ENCODE measurements at regions not wholly inside any gene's neighbourhood (a gene's known extent, or its start where the extent isn't known, plus 50 kb on each side); places are given as distances from the start of the nearest gene placed in this dataset.
A peak's percentile ranks its signal among the peaks of the same experiment; 100 is the strongest.
"Not testable (repeated sequence)": the region's sequence is repeated elsewhere in the genome, so short reads cannot be mapped to it uniquely, and the experiment has no call there.

DNA sequence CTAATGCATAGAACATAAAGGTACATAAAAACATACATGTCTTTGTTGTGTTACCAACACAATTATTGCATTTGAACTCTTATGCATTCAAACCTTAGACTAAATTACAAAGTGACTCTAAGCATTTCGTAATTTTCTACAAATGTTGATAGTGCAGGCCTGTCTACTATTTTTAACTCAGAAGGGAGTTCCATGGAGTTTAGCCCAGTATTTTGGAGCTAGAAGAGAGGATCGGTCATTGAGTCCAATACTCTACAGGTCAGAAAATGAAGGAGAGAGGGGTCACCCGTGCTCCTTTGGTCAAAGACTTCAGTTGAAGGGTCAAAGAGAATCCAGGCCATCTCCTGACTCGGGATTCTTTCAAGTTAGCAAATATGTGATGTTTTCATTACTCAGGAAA lies 55.3 kb upstream of the SRRM3 start:
- intact Hi-C loops (cut with DNase I), result no loop called here
- H3K27ac ChIP-seq, result no peak overlapping the region

DNA sequence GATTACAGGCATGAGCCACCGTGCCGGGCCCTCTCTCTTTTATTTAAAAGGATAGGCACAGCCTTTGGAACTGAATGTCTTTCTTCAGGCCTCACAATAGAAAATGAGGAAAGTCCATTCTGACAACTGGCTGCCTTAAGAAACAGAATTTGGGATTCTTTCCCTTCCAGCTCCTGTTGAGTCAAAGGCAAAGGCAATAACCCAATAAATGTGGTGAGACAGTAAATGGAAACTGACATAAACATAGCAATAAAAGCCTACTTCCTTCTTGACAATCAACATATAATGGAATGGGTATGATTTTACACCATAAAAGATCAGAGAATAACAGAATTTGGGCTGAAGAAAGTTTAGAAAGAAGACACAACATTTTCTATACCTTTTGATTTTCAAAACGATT lies 52.7 kb upstream of the SRRM3 start:
- H3K27ac ChIP-seq; DNase-seq; intact Hi-C loops (cut with DNase I); H3K36me3 ChIP-seq; H3K4me1 ChIP-seq; H3K9me3 ChIP-seq; H3K4me3 ChIP-seq; ATAC-seq: not testable (repeated sequence)
- H3K27me3 ChIP-seq, result peaks cover 0 to 27% of the 10 kb centered on the region in 2 donors

More for the DNA sequence above, 55.3 kb upstream of the SRRM3 start:
- ATAC-seq (no peak), DNase-seq (no peak)
- Histone ChIP-seq H3K9me3 (no peaks in the 10 kb centered on the region), H3K4me3 (no peak overlapping the region), H3K36me3 (no peaks in the 10 kb centered on the region), H3K27me3 (peaks cover 0 to 26% of the 10 kb centered on the region in 2 donors), H3K4me1 (no peaks in the 10 kb centered on the region)
- TF ChIP-seq, protein P1, sequence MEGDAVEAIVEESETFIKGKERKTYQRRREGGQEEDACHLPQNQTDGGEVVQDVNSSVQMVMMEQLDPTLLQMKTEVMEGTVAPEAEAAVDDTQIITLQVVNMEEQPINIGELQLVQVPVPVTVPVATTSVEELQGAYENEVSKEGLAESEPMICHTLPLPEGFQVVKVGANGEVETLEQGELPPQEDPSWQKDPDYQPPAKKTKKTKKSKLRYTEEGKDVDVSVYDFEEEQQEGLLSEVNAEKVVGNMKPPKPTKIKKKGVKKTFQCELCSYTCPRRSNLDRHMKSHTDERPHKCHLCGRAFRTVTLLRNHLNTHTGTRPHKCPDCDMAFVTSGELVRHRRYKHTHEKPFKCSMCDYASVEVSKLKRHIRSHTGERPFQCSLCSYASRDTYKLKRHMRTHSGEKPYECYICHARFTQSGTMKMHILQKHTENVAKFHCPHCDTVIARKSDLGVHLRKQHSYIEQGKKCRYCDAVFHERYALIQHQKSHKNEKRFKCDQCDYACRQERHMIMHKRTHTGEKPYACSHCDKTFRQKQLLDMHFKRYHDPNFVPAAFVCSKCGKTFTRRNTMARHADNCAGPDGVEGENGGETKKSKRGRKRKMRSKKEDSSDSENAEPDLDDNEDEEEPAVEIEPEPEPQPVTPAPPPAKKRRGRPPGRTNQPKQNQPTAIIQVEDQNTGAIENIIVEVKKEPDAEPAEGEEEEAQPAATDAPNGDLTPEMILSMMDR (IDR thresholded peaks at IDR 0.05), result no peak

DNA sequence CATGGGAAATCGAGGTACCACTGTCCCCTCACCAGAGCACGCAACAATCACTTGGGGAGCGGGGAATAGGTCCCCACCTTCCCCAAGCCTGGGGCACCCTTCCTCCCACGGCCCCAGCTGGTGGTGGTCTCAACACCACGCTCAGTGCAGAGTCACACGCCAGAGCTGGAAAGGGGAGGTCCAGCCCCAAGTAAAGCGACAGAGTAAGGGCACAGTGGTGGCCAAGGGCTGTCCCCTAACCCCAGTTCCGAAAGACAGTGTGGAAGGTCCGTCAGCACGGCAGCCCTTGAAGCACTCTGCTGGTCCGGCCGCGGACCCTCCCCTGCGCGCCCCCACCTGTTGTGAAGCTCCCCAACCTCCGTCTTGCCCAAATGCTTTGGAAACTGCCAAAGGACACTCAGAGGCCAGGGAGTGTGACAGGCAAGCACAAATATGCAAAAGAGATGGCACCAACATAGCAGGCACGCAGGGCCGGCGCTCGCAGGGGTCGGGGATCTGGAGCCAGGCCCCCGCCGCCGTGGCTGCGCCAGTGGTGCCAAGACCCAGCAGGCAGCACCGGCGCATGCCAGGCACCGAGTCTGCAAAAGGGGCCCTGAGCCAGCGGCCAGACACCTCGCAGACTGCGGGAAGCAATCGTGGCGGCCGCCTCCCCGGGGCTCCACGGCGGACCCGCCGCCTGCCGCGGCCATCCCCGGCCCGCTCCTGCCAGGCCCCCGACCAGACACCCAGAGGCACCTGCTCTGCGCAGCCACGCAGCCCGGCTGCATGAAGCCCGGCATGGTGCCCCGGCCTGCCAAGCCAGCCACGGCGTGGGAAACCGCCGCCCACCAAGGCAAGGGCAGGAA lies 51.6 kb upstream of the SRRM3 start:
- Histone ChIP-seq H3K9me3 (no peaks in the 10 kb centered on the region), H3K27ac (no peak overlapping the region), H3K36me3 (no peaks in the 10 kb centered on the region), H3K4me3 (no peak overlapping the region), H3K27me3 (peaks cover 0 to 27% of the 10 kb centered on the region in 2 donors), H3K4me1 (no peaks in the 10 kb centered on the region)
- DNase-seq, result peak in 1 of 4 donors; percentile 75
- TF ChIP-seq, protein P1 (IDR thresholded peaks at IDR 0.05), result no peak
- intact Hi-C loops (cut with DNase I), result no loop called here
- ATAC-seq, result no peak

All from left lung (tissue), 4 donors.